GM23338 (cell line): ENCODE measurements at regions not wholly inside any gene's neighbourhood (a gene's known extent, or its start where the extent isn't known, plus 50 kb on each side); places are given as distances from the start of the nearest gene placed in this dataset.

Experiments used
- ATAC-seq: fragments of 200-7000 bp; cut with Tn5 transposase; 3 replicates; pipeline ENCODE4 v1.9.1; 2020
- DNase-seq: peaks from one replicate; pipeline ENCODE4 v3.0.0-alpha.2; 2015; ENCODE audit warnings: low spot score
- H2AFZ ChIP-seq: fragments of 200-600 bp; sonication (generic); 2 replicates; pipeline ENCODE4 v1.8.0; 2016; ENCODE audit warnings: antibody characterized with exemption, mild to moderate bottlenecking, moderate library complexity
- H3F3A ChIP-seq: fragments of 200-600 bp; sonication (generic); replicated peaks from 2 replicates; pipeline ENCODE4 v1.8.0; 2017; ENCODE audit warnings: antibody characterized with exemption, mixed run types, low read depth
- H3K27ac ChIP-seq: fragments of 200-600 bp; sonication (generic); 2 replicates; pipeline ENCODE4 v1.6.1; 2016; ENCODE audit warnings: low read depth
- H3K27me3 ChIP-seq: fragments of 200-600 bp; sonication (generic); 2 replicates; pipeline ENCODE4 v1.8.0; 2016; ENCODE audit warnings: mild to moderate bottlenecking, mixed run types, moderate library complexity; ENCODE audit not compliant: insufficient read depth
- H3K36me3 ChIP-seq: fragments of 200-600 bp; sonication (generic); 2 replicates; pipeline ENCODE4 v1.8.0; 2016; ENCODE audit warnings: mild to moderate bottlenecking; ENCODE audit not compliant: insufficient read depth
- H3K4me1 ChIP-seq: fragments of 200-600 bp; sonication (generic); 2 replicates; pipeline ENCODE4 v1.8.0; 2016; ENCODE audit warnings: mild to moderate bottlenecking, moderate library complexity; ENCODE audit not compliant: insufficient read depth
- H3K4me2 ChIP-seq: fragments of 200-600 bp; sonication (generic); 2 replicates; pipeline ENCODE4 v1.7.1; 2017; ENCODE audit warnings: mixed run types
- H3K4me3 ChIP-seq: fragments of 200-600 bp; sonication (generic); 2 replicates; pipeline ENCODE4 v1.6.1; 2016; ENCODE audit warnings: mixed run types
- H3K79me2 ChIP-seq: fragments of 200-600 bp; sonication (generic); replicated peaks from 2 replicates; pipeline ENCODE4 v1.8.0; 2017; ENCODE audit warnings: mild to moderate bottlenecking; ENCODE audit not compliant: insufficient read depth
- H3K9me2 ChIP-seq: fragments of 200-600 bp; sonication (generic); 2 replicates; pipeline ENCODE4 v1.8.0; 2017; ENCODE audit not compliant: insufficient read depth
- H4K20me1 ChIP-seq: fragments of 200-600 bp; sonication (generic); replicated peaks from 2 replicates; pipeline ENCODE4 v1.8.0; 2017; ENCODE audit warnings: mild to moderate bottlenecking; ENCODE audit not compliant: insufficient read depth
- H3K27ac Mint-ChIP-seq: 2 replicates; pipeline ENCODE4 v1.8.0; 2020; ENCODE audit warnings: inconsistent platforms, mild to moderate bottlenecking, moderate library complexity, mixed read lengths
- H3K27me3 Mint-ChIP-seq: 3 replicates; pipeline ENCODE4 v1.8.0; 2022; ENCODE audit warnings: low read depth, mild to moderate bottlenecking, moderate library complexity, mixed read lengths, inconsistent platforms; ENCODE audit not compliant: insufficient read depth, poor library complexity
- H3K36me3 Mint-ChIP-seq: 3 replicates; pipeline ENCODE4 v1.8.0; 2021; ENCODE audit warnings: low read depth, mild to moderate bottlenecking, inconsistent platforms, moderate library complexity, mixed read lengths
- H3K4me1 Mint-ChIP-seq: 3 replicates; pipeline ENCODE4 v1.8.0; 2020; ENCODE audit warnings: mild to moderate bottlenecking, inconsistent platforms, mixed read lengths
- H3K4me3 Mint-ChIP-seq: 3 replicates; pipeline ENCODE4 v1.8.0; 2021; ENCODE audit warnings: moderate library complexity, mild to moderate bottlenecking, inconsistent platforms, mixed read lengths
- H3K9me3 Mint-ChIP-seq: 3 replicates; pipeline ENCODE4 v1.8.0; 2020; ENCODE audit warnings: moderate library complexity, mild to moderate bottlenecking, inconsistent platforms, mixed read lengths
- CTCF ChIP-seq, 2 experiments: fragments of 200-600 bp in 1 of 2; sonication (generic) in 1 of 2; conservative IDR thresholded peaks; 2 replicates each; pipeline versions ENCODE4 v1.5.1 to v1.6.1; 2016 to 2017; ENCODE audit warnings: antibody characterized with exemption in 2 of 2, low read depth in 2 of 2, mild to moderate bottlenecking in 2 of 2, moderate library complexity in 1 of 2
- EZH2 ChIP-seq: fragments of 200-600 bp; sonication (generic); IDR thresholded peaks from one replicate; pipeline ENCODE4 v1.8.0; 2017; ENCODE audit warnings: antibody characterized with exemption, mild to moderate bottlenecking, low read depth; ENCODE audit not compliant: unreplicated experiment
- EZH2phosphoT487 ChIP-seq: fragments of 200-600 bp; sonication (generic); IDR thresholded peaks from one replicate; pipeline ENCODE4 v1.8.1; 2018; ENCODE audit warnings: antibody characterized with exemption; ENCODE audit not compliant: unreplicated experiment
- ZNF331 ChIP-seq: fragments of 250-450 bp; sonication (Bioruptor Pico); IDR thresholded peaks from 2 replicates; pipeline ENCODE4 v1.5.0; 2020; ENCODE audit warnings: low read depth, mild to moderate bottlenecking, moderate library complexity
- ZNF462 ChIP-seq: fragments of 250-450 bp; sonication (Bioruptor Pico); IDR thresholded peaks from 2 replicates; pipeline ENCODE4 v1.5.0; 2020; ENCODE audit warnings: mild to moderate bottlenecking, moderate library complexity

- Histone ChIP-seq H3K27ac (no peak overlapping the region), H3K4me1 (no peaks in the 10 kb centered on the region), H4K20me1 (no peaks in the 10 kb centered on the region), H3K4me3 (no peak overlapping the region), H3K4me2 (no peak overlapping the region), H3K36me3 (no peaks in the 10 kb centered on the region), H3K79me2 (no peaks in the 10 kb centered on the region), H3F3A (no peaks in the 10 kb centered on the region), H3K27me3 (peaks cover 5% of the 10 kb centered on the region; the same call in 1 of the 2 replicates), H3K9me2 (no peaks in the 10 kb centered on the region), H2AFZ (no peak overlapping the region)
- H3K27me3 Mint-ChIP-seq = peaks cover 5% of the 10 kb centered on the region
- DNase-seq = no peak
- no peak overlapping the region for H3K4me3 Mint-ChIP-seq
- H3K4me1 Mint-ChIP-seq = no peaks in the 10 kb centered on the region; the same call in 2 of the 3 replicates
- no peaks in the 10 kb centered on the region for H3K9me3 Mint-ChIP-seq
- ATAC-seq = no peak
- H3K27ac Mint-ChIP-seq = no peak overlapping the region
- no peaks in the 10 kb centered on the region for H3K36me3 Mint-ChIP-seq
- TF ChIP-seq ZNF331 (CRISPR knock-in tag) (no peak), EZH2 (no peak), ZNF462 (CRISPR knock-in tag) (no peak), CTCF (conservative IDR thresholded peaks at IDR 0.05; ENCODE audit: low read depth in 2 of 2) (no peak), EZH2phosphoT487 (no peak)
Measured at GRCh38 chr6:40900791-40901190, 138.2 kb downstream of the UNC5CL start.
